ENCODE measurements at regions not wholly inside any gene's neighbourhood (a gene's known extent, or its start where the extent isn't known, plus 50 kb on each side); places are given as distances from the start of the nearest gene placed in this dataset.

DNA sequence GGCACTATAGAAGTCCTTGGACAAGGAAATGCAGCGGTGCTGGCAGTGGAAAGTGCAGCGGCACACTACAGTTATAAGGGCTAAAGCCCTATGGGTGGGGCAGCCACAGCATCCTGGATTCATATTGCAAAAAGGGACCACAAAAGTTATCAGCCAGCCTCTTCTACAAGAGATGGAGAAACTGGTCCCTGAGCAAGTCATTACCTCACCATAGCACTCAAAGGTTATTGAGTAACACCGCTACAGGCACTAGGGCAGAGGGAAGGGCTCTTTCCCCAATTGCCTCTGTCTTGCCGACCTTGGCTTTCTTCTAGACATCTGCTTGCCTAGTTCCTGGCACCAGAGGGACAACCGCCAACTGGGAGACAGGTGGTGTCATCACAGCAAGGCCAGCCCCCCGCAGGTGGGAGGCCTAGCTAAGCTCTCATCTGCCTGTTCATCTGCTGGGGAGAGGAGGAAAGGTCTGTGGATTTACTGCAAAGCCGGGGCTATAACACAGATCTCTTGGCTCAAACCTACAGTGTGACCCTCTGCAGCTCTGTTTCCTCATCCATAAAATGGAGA lies 600.0 kb downstream of the BCOR start:
- no peak for FAIRE-seq
- ATAC-seq, result no peak
- Histone ChIP-seq H3K27me3 (peaks cover 0 to 4% (median 2%) of the 10 kb centered on the region in 4 donors), H3K27ac (no peak overlapping the region), H3K4me1 (no peaks in the 10 kb centered on the region), H3K9me3 (no peaks in the 10 kb centered on the region), H3K4me3 (no peak overlapping the region), H3K36me3 (no peaks in the 10 kb centered on the region)
- WGBS, 2 donors, result 74 to 86% methylated on average over 7 of the region's 7 CpGs
- DNase-seq, result no peak
- TF ChIP-seq, protein P1, sequence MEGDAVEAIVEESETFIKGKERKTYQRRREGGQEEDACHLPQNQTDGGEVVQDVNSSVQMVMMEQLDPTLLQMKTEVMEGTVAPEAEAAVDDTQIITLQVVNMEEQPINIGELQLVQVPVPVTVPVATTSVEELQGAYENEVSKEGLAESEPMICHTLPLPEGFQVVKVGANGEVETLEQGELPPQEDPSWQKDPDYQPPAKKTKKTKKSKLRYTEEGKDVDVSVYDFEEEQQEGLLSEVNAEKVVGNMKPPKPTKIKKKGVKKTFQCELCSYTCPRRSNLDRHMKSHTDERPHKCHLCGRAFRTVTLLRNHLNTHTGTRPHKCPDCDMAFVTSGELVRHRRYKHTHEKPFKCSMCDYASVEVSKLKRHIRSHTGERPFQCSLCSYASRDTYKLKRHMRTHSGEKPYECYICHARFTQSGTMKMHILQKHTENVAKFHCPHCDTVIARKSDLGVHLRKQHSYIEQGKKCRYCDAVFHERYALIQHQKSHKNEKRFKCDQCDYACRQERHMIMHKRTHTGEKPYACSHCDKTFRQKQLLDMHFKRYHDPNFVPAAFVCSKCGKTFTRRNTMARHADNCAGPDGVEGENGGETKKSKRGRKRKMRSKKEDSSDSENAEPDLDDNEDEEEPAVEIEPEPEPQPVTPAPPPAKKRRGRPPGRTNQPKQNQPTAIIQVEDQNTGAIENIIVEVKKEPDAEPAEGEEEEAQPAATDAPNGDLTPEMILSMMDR (IDR thresholded peaks at IDR 0.05), result no peak
- intact Hi-C loops (cut with DNase I), result no loop called here

GRCh38 chrX:39499996-39500395 lies 597.8 kb downstream of the BCOR start:
- H3K4me1 ChIP-seq, result no peaks in the 10 kb centered on the region
- peaks cover 0 to 4% (median 2%) of the 10 kb centered on the region in 4 donors for H3K27me3 ChIP-seq
- intact Hi-C loops (cut with DNase I), result no loop called here
- no peak overlapping the region for H3K4me3 ChIP-seq
- H3K36me3 ChIP-seq, result no peaks in the 10 kb centered on the region
- TF ChIP-seq, protein P1 (IDR thresholded peaks at IDR 0.05), result no peak
- ATAC-seq, result no peak
- no peak for DNase-seq
- no peak for FAIRE-seq
- no peak overlapping the region for H3K27ac ChIP-seq
- H3K9me3 ChIP-seq, result no peaks in the 10 kb centered on the region

DNA sequence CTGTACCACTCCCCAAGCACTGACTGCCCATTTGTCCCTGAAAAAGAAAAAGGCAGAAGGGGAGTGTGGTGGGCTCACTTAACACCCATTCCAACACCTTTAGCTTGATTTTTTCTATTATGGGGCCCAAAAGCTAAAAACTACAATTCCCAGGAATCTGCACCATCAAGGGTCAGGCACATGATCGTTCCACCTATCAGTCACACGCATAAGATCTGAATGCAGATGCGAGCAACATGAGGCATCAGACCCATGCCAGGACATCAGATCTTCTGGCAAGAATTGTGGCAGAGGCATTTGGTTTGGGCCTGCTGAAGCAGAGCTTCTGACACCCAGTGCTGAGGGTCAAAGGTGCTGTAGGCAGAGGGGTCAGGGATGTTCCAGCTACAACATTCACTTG lies 595.9 kb downstream of the BCOR start:
- H3K27me3 ChIP-seq, result peaks cover 0 to 4% (median 2%) of the 10 kb centered on the region in 4 donors
- no peaks in the 10 kb centered on the region for H3K36me3 ChIP-seq
- H3K4me3 ChIP-seq, result no peak overlapping the region
- TF ChIP-seq, protein P1 (IDR thresholded peaks at IDR 0.05), result no peak
- H3K4me1 ChIP-seq, result no peaks in the 10 kb centered on the region
- DNase-seq (no peak), FAIRE-seq (no peak), ATAC-seq (no peak)
- no peaks in the 10 kb centered on the region for H3K9me3 ChIP-seq
- 74 to 90% methylated on average over 3 of the region's 3 CpGs for WGBS, 2 donors
- intact Hi-C loops (cut with DNase I), result no loop called here
- H3K27ac ChIP-seq, result no peak overlapping the region

- Histone ChIP-seq H3K4me3 (no peak overlapping the region), H3K27me3 (peaks cover 0 to 4% (median 2%) of the 10 kb centered on the region in 4 donors), H3K27ac (no peak overlapping the region), H3K36me3 (no peaks in the 10 kb centered on the region), H3K4me1 (no peaks in the 10 kb centered on the region), H3K9me3 (no peaks in the 10 kb centered on the region)
- intact Hi-C loops (cut with DNase I), result no loop called here
- TF ChIP-seq, protein P1 (IDR thresholded peaks at IDR 0.05), result no peak
- 47 to 49% methylated on average over 3 of the region's 3 CpGs for whole genome bisulfite sequencing, 2 donors
- no peak for ATAC-seq
- peak; percentile 49 for FAIRE-seq
- no peak for DNase-seq
Measured at GRCh38 chrX:39502486-39502885, 595.3 kb downstream of the BCOR start.

GRCh38 chrX:39504227-39504626 lies 593.5 kb downstream of the BCOR start:
- H3K36me3 ChIP-seq, result no peaks in the 10 kb centered on the region
- WGBS, 2 donors, result 42 to 43% methylated on average over 2 of the region's 2 CpGs
- DNase-seq (no peak), ATAC-seq (no peak), FAIRE-seq (peak; percentile 32)
- no peaks in the 10 kb centered on the region for H3K4me1 ChIP-seq
- no peak overlapping the region for H3K27ac ChIP-seq
- H3K9me3 ChIP-seq, result no peaks in the 10 kb centered on the region
- intact Hi-C loops (cut with DNase I), result no loop called here
- H3K4me3 ChIP-seq, result no peak overlapping the region
- TF ChIP-seq, protein P1 (IDR thresholded peaks at IDR 0.05), result no peak
- H3K27me3 ChIP-seq, result peaks cover 0 to 8% (median 2%) of the 10 kb centered on the region in 4 donors
